ENCODE measurements at regions not wholly inside any gene's neighbourhood (a gene's known extent, or its start where the extent isn't known, plus 50 kb on each side); places are given as distances from the start of the nearest gene placed in this dataset.

GRCh38 chr5:137565450-137565849, 66.3 kb upstream of the SPOCK1 start:
- no peak overlapping the region for H3K27ac ChIP-seq (ENCODE audit: low read depth in 1 of 2, low read length in 1 of 2)
- TF ChIP-seq CTCF (IDR thresholded peaks at IDR 0.05; ENCODE audit: control extremely low read depth, extremely low read depth), result no peak
- 75 to 92% methylated on average over 3 of the region's 3 CpGs for WGBS, 2 donors
- DNase-seq (no peak), ATAC-seq (ENCODE audit: insufficient read depth, low FRiP score) (no peak)
- H3K27me3 ChIP-seq (ENCODE audit: control insufficient read depth in 3 of 3, insufficient read depth in 3 of 3, low read length in 2 of 3), result no peaks in the 10 kb centered on the region
- no peaks in the 10 kb centered on the region for H3K36me3 ChIP-seq (ENCODE audit: control insufficient read depth in 4 of 4, insufficient read depth in 4 of 4, low read length in 4 of 4)
- H3K9me3 ChIP-seq (ENCODE audit: control insufficient read depth in 4 of 4, insufficient read depth in 3 of 4, low read length in 3 of 4), result peaks cover 0 to 3% (median 0%) of the 10 kb centered on the region in 4 donors
- no peak overlapping the region for H3K4me3 ChIP-seq
- H3K4me1 ChIP-seq (ENCODE audit: control insufficient read depth in 5 of 5, insufficient read depth in 5 of 5, low read length in 5 of 5), result peaks cover 0 to 14% (median 4%) of the 10 kb centered on the region in 5 donors
- H3K9ac ChIP-seq (ENCODE audit: insufficient read depth in 1 of 2, low read length in 2 of 2), result no peak overlapping the region

GRCh38 chr5:137564398-137564961, 65.4 kb upstream of the SPOCK1 start:
- ATAC-seq (ENCODE audit: insufficient read depth, low FRiP score) (no peak), DNase-seq (no peak)
- TF ChIP-seq CTCF (IDR thresholded peaks at IDR 0.05; ENCODE audit: control extremely low read depth, extremely low read depth), result no peak
- Histone ChIP-seq H3K36me3 (ENCODE audit: control insufficient read depth in 4 of 4, insufficient read depth in 4 of 4, low read length in 4 of 4) (no peaks in the 10 kb centered on the region), H3K9ac (ENCODE audit: insufficient read depth in 1 of 2, low read length in 2 of 2) (no peak overlapping the region), H3K27ac (ENCODE audit: low read depth in 1 of 2, low read length in 1 of 2) (peak overlapping the region in 1 of 2 donors; percentile 26), H3K27me3 (ENCODE audit: control insufficient read depth in 3 of 3, insufficient read depth in 3 of 3, low read length in 2 of 3) (no peaks in the 10 kb centered on the region), H3K9me3 (ENCODE audit: control insufficient read depth in 4 of 4, insufficient read depth in 3 of 4, low read length in 3 of 4) (peaks cover 0 to 3% (median 0%) of the 10 kb centered on the region in 4 donors), H3K4me1 (ENCODE audit: control insufficient read depth in 5 of 5, insufficient read depth in 5 of 5, low read length in 5 of 5) (peaks cover 0 to 14% (median 4%) of the 10 kb centered on the region in 5 donors), H3K4me3 (no peak overlapping the region)
- 36 to 52% methylated on average over 5 of the region's 5 CpGs for WGBS, 2 donors

- H3K36me3 ChIP-seq (ENCODE audit: control insufficient read depth in 4 of 4, insufficient read depth in 4 of 4, low read length in 4 of 4), result no peaks in the 10 kb centered on the region
- WGBS, 2 donors, result 16 to 38% methylated on average over 14 of the region's 14 CpGs
- no peaks in the 10 kb centered on the region for H3K27me3 ChIP-seq (ENCODE audit: control insufficient read depth in 3 of 3, insufficient read depth in 3 of 3, low read length in 2 of 3)
- no peak for TF ChIP-seq CTCF (IDR thresholded peaks at IDR 0.05; ENCODE audit: control extremely low read depth, extremely low read depth)
- H3K4me3 ChIP-seq, result no peak overlapping the region
- DNase-seq (peak in 2 of 3 donors; percentile 22 to 46), ATAC-seq (ENCODE audit: insufficient read depth, low FRiP score) (peak; percentile 27)
- H3K9ac ChIP-seq (ENCODE audit: insufficient read depth in 1 of 2, low read length in 2 of 2), result no peak overlapping the region
- peaks cover 0 to 14% (median 4%) of the 10 kb centered on the region in 5 donors for H3K4me1 ChIP-seq (ENCODE audit: control insufficient read depth in 5 of 5, insufficient read depth in 5 of 5, low read length in 5 of 5)
- no peak overlapping the region for H3K27ac ChIP-seq (ENCODE audit: low read depth in 1 of 2, low read length in 1 of 2)
- no peaks in the 10 kb centered on the region for H3K9me3 ChIP-seq (ENCODE audit: control insufficient read depth in 4 of 4, insufficient read depth in 3 of 4, low read length in 3 of 4)
Observed at GRCh38 chr5:137563646-137564397, 64.7 kb upstream of the SPOCK1 start.

Measured in lung (tissue), 11 donors.